GM11168 (cell line): ENCODE measurements at regions not wholly inside any gene's neighbourhood (a gene's known extent, or its start where the extent isn't known, plus 50 kb on each side); places are given as distances from the start of the nearest gene placed in this dataset.

Source experiments
- in situ Hi-C: fragments of 300-500 bp; cut with MboI; formaldehyde crosslinking; loops from one replicate; pipeline ENCODE4 v1.12.0; 2022; ENCODE audit warnings: low sequenced_read_pairs; ENCODE audit not compliant: unreplicated experiment

GRCh38 chr22:47738472-47739013, 976.1 kb downstream of the TBC1D22A start:
- in situ Hi-C loops: no loop called here

DNA sequence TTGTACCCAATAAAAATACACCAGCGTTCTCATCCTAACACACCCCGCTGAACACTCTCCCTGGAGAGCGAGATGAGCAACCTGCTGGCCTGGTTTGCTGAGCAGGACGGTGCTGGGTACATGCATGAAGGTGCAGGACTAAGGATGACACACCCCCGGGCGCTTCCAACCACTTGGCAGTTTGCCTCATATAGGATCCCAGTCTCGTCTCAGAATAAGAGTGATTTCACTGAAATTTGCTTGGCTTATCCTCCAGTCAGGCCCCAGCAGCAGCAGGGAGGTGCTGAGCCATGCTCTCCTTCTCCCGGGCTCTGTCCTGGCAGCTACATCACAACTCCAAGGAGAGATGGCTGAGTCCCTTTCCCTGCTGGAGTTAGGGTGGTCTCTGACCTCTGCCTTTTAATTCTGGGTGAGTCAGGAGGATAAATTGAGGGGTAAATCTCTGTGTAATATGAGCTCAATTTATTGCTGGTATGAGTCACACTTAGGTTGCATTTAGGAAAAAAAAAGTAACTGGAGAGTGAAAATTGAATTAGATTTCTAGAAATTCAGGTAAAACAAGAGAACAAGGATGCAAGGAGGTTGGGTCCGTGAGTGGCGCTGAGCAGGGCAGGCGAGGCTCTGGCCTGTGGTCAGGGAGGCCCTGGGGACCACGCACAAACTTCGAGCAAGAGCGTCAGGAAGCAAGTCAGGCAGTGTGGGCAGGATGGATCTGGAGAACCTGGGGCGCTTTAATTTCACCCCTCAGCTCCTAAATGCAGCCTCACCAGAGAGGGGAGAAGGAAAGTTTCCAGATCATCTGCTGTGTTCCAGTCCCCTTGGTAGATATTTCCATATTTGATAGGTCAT, 974.0 kb downstream of the TBC1D22A start:
- in situ Hi-C loops: no loop called here

- in situ Hi-C loops: no loop called here
Measured at GRCh38 chr22:47734511-47734910, 972.1 kb downstream of the TBC1D22A start.

DNA sequence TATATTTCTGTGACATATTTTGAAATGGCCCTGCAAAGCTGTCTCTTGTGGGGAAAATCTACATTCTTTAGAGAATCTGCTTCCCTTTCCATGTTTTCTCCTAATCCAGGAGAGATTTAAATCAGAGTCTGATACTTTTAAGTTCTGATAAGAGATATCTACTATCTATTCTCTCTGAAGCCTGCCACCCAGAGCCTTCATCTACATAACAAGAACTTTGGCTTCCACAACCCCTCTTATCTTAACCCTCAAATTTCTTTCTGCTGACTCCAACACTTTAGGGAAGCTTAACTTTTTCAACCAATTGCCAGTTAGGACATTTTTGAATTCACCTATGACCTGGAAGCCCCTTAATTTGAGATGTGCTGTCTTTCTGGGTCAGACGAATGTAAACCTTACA, 965.2 kb downstream of the TBC1D22A start:
- in situ Hi-C loops: no loop called here

DNA sequence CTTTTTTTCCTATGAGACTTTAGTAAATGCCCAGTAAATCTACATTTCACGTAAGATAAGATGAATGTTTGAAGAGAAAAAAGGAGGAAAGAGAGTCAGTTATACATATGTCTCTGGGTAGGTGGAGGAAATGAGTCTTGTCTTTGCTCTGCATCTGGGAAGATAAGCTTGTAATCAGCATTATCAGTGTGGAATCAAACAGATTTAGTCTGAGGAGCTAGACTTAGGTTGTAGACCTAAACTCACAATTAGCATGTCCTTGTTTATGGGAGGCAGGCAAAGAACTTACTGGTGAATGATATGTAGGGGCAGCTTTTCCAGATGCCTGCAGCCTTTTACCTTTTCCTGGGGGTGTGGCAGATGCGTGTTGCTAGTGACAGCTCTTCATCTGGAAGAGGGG, 962.3 kb downstream of the TBC1D22A start:
- in situ Hi-C loops: no loop called here

DNA sequence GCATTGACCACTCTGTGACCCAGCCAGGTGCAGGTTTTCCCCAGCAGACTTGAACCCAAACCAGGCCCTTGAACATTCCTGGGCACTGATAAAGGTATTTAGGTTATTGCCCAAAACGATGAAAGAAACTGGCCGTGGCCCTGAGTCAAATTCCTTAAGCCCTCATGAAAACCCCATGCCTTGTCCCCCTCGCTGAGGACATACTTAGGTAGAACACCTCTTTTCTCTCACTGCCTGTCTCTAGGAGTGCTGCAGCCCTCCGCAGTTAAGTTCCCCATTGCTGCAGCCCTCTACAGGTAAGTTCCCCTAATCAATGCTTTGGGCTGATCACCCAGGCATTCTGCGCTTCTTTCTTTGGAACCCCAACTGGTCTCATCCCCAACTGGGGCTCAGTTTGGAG, 961.6 kb downstream of the TBC1D22A start:
- in situ Hi-C loops: no loop called here

DNA sequence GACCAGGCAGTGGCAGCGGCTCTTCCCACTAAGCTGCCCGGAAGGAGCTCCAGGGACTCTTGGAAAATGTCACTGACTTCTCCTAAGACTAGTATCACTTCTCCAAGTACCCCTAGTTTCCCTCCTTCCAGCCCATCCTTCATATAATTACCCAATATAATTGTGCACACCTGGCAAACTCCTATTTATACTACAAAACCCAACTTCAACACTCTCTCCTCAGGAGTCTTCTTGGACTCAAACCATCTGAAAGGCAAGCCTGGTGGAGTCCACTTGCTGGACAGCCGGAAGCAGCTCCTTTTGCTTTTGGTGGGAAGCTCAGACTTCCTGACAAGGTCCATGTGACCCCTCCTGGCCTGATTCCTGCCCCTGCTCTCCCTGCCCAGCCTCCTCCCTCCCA, 955.9 kb downstream of the TBC1D22A start:
- in situ Hi-C loops: no loop called here

GRCh38 chr22:47716890-47717615, 954.6 kb downstream of the TBC1D22A start:
- in situ Hi-C loops: no loop called here

DNA sequence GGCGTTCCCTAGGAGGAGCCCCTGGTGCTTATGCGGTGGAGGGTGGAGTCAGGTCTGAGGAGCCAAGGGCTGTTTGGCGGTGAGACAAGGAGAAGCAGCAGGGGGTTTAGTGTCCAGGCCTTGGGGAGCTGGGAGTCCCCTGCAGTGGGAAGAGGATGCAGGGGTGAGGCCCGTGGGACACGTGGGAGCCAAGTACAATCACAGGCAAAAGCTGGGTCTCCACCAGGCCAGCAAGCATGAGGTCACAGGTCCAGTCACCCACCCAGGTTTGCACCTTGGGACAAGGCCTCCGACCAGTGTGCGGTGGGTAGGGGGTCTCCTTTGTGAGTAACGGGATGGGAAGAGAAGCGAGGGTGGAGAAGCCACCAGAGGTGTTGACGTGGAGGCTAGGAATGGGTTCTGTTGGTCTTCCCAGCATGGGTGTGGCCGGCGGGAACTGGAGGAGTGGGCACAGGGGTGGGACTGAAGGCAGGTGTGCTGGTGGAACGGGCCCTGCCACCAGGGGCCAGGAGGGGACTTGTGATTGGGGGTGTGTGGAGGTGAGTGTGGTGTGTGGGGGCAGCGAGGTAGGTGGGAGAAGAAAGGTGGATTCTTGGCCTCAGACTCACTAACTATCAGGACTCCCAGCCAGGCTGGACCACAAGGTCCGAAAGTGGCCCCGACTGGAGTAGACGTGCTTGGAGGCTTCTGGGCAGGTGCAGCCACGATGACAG, 953.6 kb downstream of the TBC1D22A start:
- in situ Hi-C loops: no loop called here

DNA sequence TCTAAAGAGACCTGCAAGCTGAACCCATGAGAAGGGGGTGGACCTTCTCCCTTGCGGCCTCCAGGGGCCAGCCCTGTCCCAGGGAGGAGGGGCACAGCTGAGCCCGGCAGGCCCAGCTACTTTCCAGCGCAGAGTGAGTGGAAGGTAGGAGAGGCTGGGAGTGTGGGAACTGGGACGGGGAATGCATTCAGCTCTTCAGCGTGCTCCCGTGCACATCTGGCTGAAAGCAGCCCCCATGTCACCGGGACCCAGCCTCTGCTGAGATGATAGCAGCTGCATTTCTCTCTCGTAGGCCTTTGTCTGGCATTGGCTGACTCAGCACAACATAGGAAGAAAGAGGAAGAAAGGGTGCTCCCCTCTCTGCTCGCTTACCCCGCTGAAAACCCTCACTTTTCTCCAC, 951.5 kb downstream of the TBC1D22A start:
- in situ Hi-C loops: no loop called here

- in situ Hi-C loops: no loop called here
Measured at GRCh38 chr22:47710135-47710534, 947.7 kb downstream of the TBC1D22A start.

GRCh38 chr22:47705350-47705749, 942.9 kb downstream of the TBC1D22A start:
- in situ Hi-C loops: no loop called here

GRCh38 chr22:47698906-47699305, 936.5 kb downstream of the TBC1D22A start:
- in situ Hi-C loops: no loop called here

DNA sequence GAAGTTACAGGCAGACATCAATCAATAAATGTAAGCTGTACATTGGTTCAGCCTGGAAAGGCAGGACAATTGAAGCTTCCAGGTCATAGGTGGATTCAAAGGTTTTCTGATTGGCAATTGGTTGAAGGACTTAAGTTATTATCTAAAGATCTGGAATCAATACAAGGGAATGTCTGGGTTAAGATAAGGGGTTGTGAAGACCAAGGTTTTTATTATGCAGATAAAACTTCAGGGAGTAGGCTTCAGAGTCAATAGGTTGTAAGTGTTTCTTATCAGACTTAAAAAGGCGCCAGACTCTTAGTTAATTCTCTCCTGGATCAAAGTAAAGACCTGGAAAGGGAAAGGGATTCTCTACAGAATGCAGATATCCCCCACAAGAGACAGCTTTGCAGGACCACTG, 935.4 kb downstream of the TBC1D22A start:
- in situ Hi-C loops: no loop called here

GRCh38 chr22:47696776-47697175, 934.3 kb downstream of the TBC1D22A start:
- in situ Hi-C loops: no loop called here

DNA sequence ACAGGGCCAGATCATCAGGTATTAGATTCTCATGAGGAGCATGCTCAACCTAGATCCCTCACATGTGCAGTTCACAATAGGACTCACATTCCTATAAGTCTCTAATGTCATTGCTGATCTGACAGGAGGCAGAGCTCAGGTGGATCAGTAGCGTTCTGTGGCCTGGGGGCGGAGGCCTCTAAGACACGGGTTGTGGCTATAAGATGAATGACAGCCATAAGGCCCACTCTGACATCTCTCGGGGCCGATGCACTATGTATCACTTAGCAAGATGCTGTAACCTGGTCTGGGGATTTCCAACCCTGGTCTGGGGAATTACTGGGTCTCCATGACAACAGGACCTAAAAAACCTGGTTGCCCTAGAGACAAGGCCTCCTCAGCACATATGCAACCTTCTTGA, 932.7 kb downstream of the TBC1D22A start:
- in situ Hi-C loops: no loop called here

DNA sequence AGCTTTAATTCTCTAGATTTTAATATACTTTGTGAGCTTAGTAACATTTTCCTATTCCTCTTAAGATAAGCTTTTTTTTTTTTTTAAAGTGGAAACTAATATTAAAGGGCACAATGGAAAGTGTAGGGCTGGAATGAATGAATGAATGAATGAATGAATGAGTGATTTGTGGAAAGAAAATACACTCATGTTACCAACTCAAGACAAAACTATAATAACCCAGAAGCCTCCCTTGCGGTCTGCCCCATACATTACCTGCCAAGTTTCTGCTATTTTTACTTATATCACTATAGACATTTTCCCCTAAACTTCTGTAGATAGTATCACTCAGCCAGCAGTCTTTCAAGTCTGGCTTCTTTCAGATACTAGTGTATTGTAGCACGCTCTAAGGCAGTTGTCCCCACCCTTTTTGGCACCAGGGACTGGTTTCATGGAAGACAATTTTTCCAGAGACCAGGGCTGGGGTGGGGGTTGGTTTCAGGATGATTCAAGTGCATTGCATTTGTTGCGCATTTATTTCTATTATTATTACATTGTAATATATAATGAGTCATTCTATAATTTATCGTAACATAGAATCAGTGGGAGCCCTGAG, 932.2 kb downstream of the TBC1D22A start:
- in situ Hi-C loops: no loop called here

DNA sequence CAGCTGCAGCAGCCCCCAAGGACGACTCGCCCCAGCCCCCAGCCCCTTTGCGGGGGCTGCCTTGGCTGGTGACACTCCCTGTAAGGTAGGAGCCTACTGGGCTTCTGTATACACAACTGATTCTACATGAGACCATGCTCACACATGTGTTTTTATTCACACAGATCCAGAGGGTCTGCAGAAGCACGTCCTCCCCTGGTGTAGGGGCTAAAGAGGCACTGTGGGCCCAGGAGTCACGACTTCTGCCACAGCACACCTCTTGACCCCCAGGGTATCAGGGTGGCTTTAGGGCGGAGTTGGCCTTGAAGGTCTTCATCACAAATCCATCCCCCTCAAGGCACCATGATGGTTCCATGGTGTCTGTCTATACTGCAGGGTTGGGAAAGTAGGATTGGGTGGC, 931.2 kb downstream of the TBC1D22A start:
- in situ Hi-C loops: no loop called here

GRCh38 chr22:47692811-47693210, 930.4 kb downstream of the TBC1D22A start:
- in situ Hi-C loops: no loop called here

DNA sequence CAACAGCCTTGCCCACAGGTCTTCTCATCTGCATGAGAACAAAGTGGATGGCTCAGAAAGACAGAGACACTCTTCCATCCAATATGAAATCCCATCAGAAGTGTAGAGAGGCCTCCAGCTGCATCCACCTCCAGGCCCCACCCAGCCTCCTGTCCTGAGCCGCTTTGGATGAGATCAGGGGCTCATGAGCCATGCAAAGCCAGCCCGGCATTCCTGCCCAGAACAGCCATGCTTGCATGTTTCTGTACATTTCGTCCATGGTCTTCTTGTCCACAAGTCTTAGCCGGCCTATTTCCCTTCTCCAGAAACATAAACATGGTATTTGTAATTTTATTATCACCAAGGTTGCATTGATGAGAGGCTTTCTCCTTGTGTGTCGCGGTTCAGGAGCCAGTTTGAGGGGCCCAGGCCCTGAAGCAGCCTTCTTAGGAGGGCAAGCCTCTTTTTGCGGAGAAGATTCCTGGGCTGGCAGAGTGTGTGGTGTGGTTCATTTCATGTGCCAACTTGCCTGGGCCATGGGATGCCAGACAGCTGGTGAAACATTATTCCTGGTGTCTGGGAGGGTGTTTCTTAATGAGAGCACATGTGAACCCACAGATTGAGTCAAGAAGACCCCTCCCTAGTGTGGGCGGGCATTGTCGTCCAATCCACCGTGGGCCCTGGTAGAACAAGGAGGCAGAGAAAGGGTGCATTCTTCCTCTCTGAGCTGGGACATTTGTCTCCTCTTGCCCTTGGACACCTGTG, 928.9 kb downstream of the TBC1D22A start:
- in situ Hi-C loops: no loop called here
